NOMO-1 treated with DMSO at 0.1 percent for 48 hours (cell line): ENCODE measurements at regions not wholly inside any gene's neighbourhood (a gene's known extent, or its start where the extent isn't known, plus 50 kb on each side); places are given as distances from the start of the nearest gene placed in this dataset.
"Not testable (repeated sequence)": the region's sequence is repeated elsewhere in the genome, so short reads cannot be mapped to it uniquely, and the experiment has no call there.

Experiments
- DNase-seq: peaks from one replicate; lab custom pipeline; 2025; ENCODE audit not compliant: unreplicated experiment; lab: John Stamatoyannopoulos, UW

DNA sequence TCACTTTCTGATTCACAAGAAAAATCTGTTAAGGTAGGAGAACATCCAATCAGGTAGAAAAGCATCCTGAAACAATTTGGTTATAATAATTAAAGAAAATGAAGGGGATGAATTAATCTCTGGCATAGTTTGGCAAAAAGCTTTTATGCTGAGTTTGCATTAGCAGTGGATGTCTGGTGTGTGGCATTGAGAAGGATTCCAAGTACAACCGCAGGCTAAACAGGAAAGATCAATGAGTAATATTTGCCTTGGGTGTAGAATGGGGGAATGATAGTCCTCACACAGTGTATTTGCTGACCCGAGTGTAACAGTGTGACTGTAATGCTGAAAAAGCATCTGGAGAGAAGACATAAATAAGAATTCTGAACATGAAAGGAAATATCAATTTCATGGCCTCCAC is 68.3 kb upstream of the SESTD1 start:
- DNase-seq, result no peak

DNA sequence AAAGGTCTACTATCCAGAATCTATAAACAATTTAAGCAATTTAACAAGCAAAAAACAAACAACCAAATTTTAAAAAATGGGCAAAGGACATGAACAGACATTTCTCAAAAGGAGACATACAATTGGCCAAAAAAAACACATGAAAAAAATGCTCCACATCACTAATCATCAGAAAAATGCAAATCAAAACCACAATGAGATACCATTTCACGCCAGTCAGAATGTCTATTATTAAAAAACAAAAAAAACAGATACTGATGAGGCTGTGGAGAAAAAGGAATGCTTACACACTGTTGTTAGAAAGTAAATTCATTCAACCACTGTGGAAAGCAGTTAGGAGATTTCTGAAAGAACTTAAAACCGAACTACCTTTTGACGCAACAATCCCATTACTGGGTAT is 66.4 kb upstream of the SESTD1 start:
- no peak for DNase-seq

DNA sequence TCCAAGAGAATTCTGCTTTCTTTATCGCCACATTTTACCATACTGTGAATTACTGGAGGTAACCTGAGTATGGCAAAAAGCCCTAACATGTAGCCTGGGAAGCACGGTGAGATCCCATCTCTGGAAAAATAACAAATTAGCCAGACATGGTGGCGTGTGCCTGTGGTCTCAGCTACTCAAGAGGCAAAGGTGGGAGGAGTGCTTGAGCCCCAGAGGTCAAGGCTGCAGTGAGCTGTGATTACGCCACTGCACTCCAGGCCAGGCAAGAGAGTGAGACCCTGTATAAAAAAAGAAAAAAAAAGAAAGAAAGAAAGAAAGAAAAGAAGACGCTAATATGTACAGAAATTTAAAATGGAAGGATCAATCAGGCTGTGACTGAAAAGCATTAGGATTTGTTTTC is 57.7 kb upstream of the SESTD1 start:
- DNase-seq, result no peak

DNA sequence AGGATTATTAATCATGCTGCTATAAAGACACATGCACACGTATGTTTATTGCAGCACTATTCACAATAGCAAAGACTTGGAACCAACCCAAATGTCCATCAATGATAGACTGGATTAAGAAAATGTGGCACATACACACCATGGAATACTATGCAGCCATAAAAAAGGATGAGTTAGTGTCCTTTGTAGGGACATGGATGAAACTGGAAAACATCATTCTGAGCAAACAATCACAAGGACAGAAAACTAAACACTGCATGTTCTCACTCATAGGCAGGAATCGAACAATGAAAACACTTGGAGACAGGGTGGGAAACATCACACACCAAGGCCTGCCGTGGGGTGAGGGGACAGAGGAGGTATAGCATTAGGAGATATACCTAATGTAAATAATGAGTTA is 56.4 kb upstream of the SESTD1 start:
- DNase-seq, result not testable (repeated sequence)

DNA sequence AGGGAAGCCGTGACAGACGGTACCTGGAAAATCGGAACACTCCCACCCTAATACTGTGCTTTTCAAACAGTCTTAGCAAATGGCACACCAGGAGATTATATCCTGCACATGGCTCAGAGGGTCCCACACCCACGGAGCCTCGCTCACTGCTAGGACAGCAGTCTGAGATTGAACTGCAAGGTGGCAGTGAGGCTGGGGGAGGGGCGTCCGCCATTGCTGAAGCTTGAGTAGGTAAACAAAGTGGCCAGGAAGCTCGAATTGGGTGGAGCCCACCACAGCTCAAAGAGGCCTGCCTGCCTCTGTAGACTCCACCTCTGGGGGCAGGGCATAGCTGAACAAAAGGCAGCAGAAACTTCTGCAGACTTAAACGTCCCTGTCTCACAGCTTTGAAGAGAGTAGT is 50.1 kb upstream of the SESTD1 start:
- not testable (repeated sequence) for DNase-seq
